K562 (cell line): ENCODE measurements at regions not wholly inside any gene's neighbourhood (a gene's known extent, or its start where the extent isn't known, plus 50 kb on each side); places are given as distances from the start of the nearest gene placed in this dataset.

ENCODE experiments used
- E2F4 ChIP-seq: sonication (generic); formaldehyde crosslinking; IDR thresholded peaks from 2 replicates; pipeline ENCODE4 v1.8.0; 2022; ENCODE audit warnings: mild to moderate bottlenecking, low read depth, missing genetic modification reagents
- NFIC ChIP-seq: fragments of 450-650 bp; IDR thresholded peaks from 2 replicates; pipeline ENCODE4 v1.6.1; 2017; ENCODE audit warnings: mild to moderate bottlenecking, inconsistent platforms
- ZFP36 ChIP-seq: fragments of 150-350 bp; IDR thresholded peaks from 2 replicates; pipeline ENCODE4 v1.6.1; 2018; ENCODE audit warnings: low read length, low read depth; ENCODE audit not compliant: partially characterized antibody

GRCh38 chr12:63440048-63440447 lies 228.2 kb downstream of the DPY19L2 start:
- TF ChIP-seq ZFP36 = no peak
- no peak for TF ChIP-seq NFIC
- no peak for TF ChIP-seq E2F4 (CRISPR knock-in tag)
